ENCODE measurements at regions not wholly inside any gene's neighbourhood (a gene's known extent, or its start where the extent isn't known, plus 50 kb on each side); places are given as distances from the start of the nearest gene placed in this dataset.

DNA sequence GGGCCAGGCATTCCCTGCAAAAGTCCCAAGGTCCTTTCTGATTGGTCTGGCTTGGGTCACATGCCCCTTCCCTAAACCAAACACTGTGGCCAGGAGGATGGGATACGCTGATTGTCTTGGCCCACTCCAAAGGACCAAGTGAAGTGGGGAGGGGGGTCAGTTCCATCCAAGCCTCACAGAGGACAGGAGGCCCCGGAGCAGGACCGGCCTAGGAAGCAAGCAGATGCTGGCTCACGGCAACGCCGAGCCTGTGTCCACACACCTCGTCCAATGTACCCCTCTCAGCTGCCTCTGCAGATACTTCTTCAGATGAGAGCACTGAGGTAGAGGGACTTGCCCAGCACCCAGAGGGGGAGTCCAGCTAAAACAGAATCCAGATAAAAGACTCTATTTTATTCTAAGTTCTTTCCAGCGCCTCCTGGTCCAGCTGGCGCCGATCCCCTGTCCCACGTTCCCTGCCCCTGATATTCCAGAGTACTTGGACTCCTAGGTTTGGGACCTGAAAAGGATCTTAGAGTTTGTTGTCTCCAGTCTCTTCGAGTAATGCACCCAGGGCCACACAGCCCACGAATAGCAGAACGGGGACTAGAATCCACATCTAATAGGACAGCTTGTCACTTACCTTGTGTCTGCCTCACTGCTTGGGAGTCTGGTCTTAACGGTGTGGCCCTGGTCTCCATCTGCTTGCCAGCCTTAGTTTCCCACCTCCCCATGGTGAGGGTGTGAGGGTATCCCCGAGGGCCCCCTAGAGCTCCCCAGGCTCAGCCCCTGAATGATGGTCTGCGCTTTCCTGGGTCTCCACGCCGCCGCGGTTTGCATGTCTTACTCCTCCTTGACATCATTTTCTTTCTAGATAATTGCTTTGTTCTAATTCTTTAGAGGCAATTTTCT is 72.4 kb upstream of the UNC5A start:
- TF ChIP-seq, protein P1, sequence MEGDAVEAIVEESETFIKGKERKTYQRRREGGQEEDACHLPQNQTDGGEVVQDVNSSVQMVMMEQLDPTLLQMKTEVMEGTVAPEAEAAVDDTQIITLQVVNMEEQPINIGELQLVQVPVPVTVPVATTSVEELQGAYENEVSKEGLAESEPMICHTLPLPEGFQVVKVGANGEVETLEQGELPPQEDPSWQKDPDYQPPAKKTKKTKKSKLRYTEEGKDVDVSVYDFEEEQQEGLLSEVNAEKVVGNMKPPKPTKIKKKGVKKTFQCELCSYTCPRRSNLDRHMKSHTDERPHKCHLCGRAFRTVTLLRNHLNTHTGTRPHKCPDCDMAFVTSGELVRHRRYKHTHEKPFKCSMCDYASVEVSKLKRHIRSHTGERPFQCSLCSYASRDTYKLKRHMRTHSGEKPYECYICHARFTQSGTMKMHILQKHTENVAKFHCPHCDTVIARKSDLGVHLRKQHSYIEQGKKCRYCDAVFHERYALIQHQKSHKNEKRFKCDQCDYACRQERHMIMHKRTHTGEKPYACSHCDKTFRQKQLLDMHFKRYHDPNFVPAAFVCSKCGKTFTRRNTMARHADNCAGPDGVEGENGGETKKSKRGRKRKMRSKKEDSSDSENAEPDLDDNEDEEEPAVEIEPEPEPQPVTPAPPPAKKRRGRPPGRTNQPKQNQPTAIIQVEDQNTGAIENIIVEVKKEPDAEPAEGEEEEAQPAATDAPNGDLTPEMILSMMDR (IDR thresholded peaks at IDR 0.05): no peak
- ATAC-seq (ENCODE audit: low FRiP score) (no peak), DNase-seq (ENCODE audit: low spot score) (no peak)

DNA sequence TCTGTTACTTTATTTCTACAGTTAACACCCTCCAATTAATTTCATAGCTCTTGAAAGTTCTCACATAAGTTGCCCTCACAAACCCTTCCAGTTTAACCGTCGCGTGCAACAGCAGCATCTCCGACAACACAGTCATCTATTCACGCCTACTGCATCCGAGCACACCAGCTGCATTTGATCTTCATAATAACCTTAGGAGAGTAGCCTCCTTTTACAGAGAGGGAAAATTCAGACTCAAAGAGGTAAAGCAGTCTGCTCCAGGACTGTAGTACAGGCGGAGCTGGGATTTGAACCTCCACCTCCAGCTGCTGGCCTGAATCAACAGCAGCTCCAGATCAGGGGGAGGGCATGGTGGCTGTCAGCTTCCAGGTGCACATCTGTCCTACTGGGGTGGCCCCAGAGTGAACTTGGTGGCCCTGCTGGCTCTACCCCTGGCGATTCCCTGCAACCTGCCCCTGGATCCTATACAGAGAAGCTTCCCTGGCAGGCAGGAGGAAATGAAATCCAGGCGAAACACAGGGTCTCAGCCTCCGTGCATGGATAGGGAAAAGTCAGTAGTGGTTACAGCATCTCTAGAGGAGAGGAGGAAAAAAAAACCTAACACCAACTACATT is 71.6 kb upstream of the UNC5A start:
- TF ChIP-seq, protein P1 (IDR thresholded peaks at IDR 0.05): no peak
- DNase-seq (ENCODE audit: low spot score) (no peak), ATAC-seq (ENCODE audit: low FRiP score) (no peak)

DNA sequence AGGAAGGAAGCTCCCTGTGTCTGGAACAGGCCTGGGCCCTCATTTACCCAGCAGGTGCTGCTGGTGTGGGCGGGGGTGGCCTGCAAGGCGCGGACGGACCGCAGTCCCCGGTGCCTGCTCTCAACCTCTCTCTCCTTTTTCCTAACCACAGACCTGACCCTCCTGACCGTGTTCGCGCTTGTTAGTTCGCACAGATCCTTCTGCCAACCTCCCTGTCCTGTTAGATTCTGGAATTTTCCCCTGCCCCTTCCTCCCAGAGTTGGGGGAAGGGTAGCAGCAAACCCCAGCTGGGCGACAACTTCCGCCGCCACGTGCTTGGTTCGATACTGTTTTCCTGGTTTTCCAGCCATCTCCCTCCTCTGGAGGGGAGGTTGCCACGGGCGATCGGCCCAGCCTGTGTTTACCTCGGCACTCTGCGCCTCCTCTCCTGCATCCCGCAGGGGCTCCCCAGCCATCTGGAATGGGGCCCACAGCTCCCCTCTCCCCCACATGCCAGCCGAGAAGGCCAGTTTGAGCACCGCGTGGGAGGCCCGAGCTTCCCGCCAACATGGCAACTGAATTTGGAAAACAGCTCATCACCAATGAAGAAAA is 70.8 kb upstream of the UNC5A start:
- no peak for DNase-seq (ENCODE audit: low spot score)
- TF ChIP-seq, protein P1 (IDR thresholded peaks at IDR 0.05): no peak
- ATAC-seq (ENCODE audit: low FRiP score): no peak

DNA sequence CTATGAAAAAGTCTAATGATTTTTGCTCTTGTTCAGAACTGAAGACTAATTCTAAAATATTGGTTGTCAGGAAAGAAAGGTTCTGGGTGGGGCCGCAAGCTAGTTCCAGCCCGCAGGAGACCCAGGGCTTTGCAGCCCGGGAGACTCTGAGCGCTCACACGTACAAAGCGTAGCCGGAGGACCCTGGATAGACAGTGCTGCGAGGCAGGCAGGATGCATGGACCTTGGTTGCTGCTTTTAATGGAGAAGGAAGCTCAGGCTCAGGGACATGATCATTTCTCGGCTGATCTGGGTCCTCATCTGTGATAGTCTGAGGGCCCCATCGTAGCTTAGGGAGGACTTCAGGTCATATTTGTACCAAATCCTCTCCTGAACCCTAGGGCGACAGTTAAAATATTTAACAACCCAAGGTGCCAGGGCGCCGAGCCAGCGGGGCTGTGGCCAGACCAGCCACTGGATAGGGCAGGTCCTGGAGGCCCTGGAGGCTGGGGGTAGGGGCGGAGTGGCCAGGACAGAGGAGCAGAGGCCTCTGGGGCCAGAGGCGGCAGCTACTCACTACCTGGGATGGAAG is 70.1 kb upstream of the UNC5A start:
- ATAC-seq (ENCODE audit: low FRiP score) (no peak), DNase-seq (ENCODE audit: low spot score) (no peak)
- TF ChIP-seq, protein P1 (IDR thresholded peaks at IDR 0.05): no peak

DNA sequence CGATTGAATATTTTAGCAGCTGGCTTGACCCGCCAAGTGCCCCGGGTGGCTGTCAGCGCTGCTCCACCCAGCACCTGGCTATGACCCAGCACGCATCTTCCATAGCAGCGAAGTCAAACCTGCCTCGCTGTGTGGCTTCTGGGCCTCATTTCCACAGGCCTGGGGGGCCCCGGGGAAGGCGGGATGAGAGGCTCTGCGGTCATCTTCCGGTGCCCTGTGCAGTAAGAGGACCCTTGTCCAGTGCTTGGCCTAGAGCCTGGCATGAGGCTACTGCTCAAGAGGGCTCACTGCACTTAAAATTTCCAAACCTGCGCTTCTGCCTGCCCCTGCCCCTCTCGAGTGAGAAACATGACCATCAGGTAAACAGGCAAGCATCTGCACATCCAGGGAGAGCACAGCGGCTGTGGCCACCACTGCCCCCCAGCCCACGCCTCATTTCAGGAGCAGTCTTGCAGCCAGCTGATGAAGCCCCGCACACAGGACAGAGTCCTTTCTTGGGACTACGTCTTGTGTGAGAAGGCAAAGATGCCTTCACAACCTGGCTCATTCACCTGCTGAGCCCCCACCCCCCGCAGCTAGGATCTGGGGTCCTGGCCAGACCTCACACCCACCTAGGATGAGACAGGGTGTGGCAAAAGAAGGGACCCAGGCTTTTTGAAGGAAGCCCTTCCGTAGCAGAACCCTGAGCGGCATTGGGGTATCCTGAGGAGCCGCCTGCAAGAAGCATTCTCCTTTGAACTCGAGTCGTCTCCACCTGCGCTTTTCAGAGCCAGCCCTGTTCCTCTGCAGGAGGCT is 69.5 kb upstream of the UNC5A start:
- TF ChIP-seq, protein P1 (IDR thresholded peaks at IDR 0.05): no peak
- DNase-seq (ENCODE audit: low spot score): no peak
- ATAC-seq (ENCODE audit: low FRiP score): no peak

DNA sequence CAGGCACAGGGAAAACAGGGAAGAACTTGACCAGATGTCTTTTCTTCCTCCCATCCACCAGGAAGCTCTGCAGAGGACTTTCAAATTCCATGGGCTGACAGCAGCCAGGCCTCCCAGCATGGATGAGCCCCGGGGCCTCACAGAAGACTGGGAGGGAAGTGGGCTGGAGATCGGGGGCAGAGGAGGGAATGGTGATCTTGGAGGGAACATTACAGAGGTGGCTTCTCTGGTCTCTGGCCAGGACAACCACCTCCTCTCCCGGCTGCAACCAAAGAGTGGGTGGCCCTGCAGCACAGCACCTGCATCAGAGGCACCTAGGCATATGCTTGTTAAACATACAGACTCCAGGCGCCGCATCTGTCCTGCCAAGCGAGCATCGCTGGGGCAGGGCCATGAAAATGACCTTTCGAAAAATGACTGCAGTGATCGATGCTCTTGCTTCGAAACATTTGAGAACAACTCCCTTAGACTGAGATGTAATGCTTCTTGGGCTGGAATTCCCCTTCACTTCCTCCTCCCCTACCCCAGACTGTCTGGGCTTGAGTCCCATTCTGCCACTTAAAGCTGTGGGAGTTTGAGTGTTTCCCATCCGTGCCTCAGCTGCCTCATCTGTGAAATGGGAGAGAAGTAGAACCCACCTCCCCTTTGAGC is 68.7 kb upstream of the UNC5A start:
- DNase-seq (ENCODE audit: low spot score): no peak
- TF ChIP-seq, protein P1 (IDR thresholded peaks at IDR 0.05): no peak
- ATAC-seq (ENCODE audit: low FRiP score): no peak
